ENCODE measurements at regions not wholly inside any gene's neighbourhood (a gene's known extent, or its start where the extent isn't known, plus 50 kb on each side); places are given as distances from the start of the nearest gene placed in this dataset.

- H3K4me3 ChIP-seq: no peak overlapping the region
- no peaks in the 10 kb centered on the region for H3K9me3 ChIP-seq
- TF ChIP-seq, protein P1, sequence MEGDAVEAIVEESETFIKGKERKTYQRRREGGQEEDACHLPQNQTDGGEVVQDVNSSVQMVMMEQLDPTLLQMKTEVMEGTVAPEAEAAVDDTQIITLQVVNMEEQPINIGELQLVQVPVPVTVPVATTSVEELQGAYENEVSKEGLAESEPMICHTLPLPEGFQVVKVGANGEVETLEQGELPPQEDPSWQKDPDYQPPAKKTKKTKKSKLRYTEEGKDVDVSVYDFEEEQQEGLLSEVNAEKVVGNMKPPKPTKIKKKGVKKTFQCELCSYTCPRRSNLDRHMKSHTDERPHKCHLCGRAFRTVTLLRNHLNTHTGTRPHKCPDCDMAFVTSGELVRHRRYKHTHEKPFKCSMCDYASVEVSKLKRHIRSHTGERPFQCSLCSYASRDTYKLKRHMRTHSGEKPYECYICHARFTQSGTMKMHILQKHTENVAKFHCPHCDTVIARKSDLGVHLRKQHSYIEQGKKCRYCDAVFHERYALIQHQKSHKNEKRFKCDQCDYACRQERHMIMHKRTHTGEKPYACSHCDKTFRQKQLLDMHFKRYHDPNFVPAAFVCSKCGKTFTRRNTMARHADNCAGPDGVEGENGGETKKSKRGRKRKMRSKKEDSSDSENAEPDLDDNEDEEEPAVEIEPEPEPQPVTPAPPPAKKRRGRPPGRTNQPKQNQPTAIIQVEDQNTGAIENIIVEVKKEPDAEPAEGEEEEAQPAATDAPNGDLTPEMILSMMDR (IDR thresholded peaks at IDR 0.05): no peak
- no peak for TF ChIP-seq POLR2A (IDR thresholded peaks at IDR 0.05)
- H3K27me3 ChIP-seq: no peaks in the 10 kb centered on the region
- intact Hi-C loops (cut with DNase I): no loop called here
- peak overlapping the region in 2 of 12 donors; percentile 16 to 71 for H3K27ac ChIP-seq
- peaks cover 0 to 44% (median 18%) of the 10 kb centered on the region in 12 donors for H3K4me1 ChIP-seq
- no peaks in the 10 kb centered on the region for H3K36me3 ChIP-seq
- 46 to 56% (median 54%) methylated on average over 2 of the region's 2 CpGs for WGBS, 4 donors
- peak in 1 of 4 donors; percentile 31 for ATAC-seq
- DNase-seq: no peak
These were observed 126.4 kb downstream of the TMEM17 start for GRCh38 chr2:62379566-62379965.

- 93 to 100% (median 97%) methylated on average over 1 of the region's 1 CpG for WGBS, 4 donors
- H3K36me3 ChIP-seq: no peaks in the 10 kb centered on the region
- peaks cover 0 to 19% (median 8%) of the 10 kb centered on the region in 12 donors for H3K9me3 ChIP-seq
- no peak overlapping the region for H3K27ac ChIP-seq
- ATAC-seq (no peak), DNase-seq (no peak)
- no peaks in the 10 kb centered on the region for H3K27me3 ChIP-seq
- intact Hi-C loops (cut with DNase I): no loop called here
- no peak for TF ChIP-seq POLR2A (IDR thresholded peaks at IDR 0.05)
- H3K4me1 ChIP-seq: peaks cover 0 to 12% (median 0%) of the 10 kb centered on the region in 12 donors
- H3K4me3 ChIP-seq: no peak overlapping the region
These were observed 130.9 kb downstream of the TMEM17 start for GRCh38 chr2:62375113-62375420.

- intact Hi-C loops (cut with DNase I): no loop called here
These were observed 131.5 kb downstream of the TMEM17 start for GRCh38 chr2:62374301-62375112.

GRCh38 chr2:62372824-62373223, 133.2 kb downstream of the TMEM17 start:
- TF ChIP-seq POLR2A (IDR thresholded peaks at IDR 0.05): no peak
- TF ChIP-seq, protein P1 (IDR thresholded peaks at IDR 0.05): no peak
- Histone ChIP-seq H3K9me3 (peaks cover 0 to 19% (median 8%) of the 10 kb centered on the region in 12 donors), H3K4me1 (no peaks in the 10 kb centered on the region), H3K36me3 (no peaks in the 10 kb centered on the region), H3K27ac (no peak overlapping the region), H3K27me3 (no peaks in the 10 kb centered on the region), H3K4me3 (no peak overlapping the region)
- intact Hi-C loops (cut with DNase I): no loop called here
- ATAC-seq: no peak
- no peak for DNase-seq
- 97 to 99% (median 98%) methylated on average over 7 of the region's 7 CpGs for WGBS, 4 donors

More at GRCh38 chr2:62374301-62375112, 131.5 kb downstream of the TMEM17 start:
- H3K4me1 ChIP-seq: peaks cover 0 to 7% (median 0%) of the 10 kb centered on the region in 12 donors
- no peak overlapping the region for H3K4me3 ChIP-seq
- H3K27me3 ChIP-seq: no peaks in the 10 kb centered on the region
- H3K9me3 ChIP-seq: peaks cover 0 to 19% (median 8%) of the 10 kb centered on the region in 12 donors
- ATAC-seq (no peak), DNase-seq (no peak)
- TF ChIP-seq POLR2A (IDR thresholded peaks at IDR 0.05): no peak
- TF ChIP-seq, protein P1 (IDR thresholded peaks at IDR 0.05): no peak
- H3K27ac ChIP-seq: no peak overlapping the region
- no peaks in the 10 kb centered on the region for H3K36me3 ChIP-seq
